ENCODE measurements at regions not wholly inside any gene's neighbourhood (a gene's known extent, or its start where the extent isn't known, plus 50 kb on each side); places are given as distances from the start of the nearest gene placed in this dataset.

- TF ChIP-seq CTCF (IDR thresholded peaks at IDR 0.05; ENCODE audit: insufficient read depth, low read length, poor library complexity, severe bottlenecking) = no peak
- H3K36me3 ChIP-seq (ENCODE audit: control insufficient read depth, insufficient read depth, low read length) = no peaks in the 10 kb centered on the region
- H3K4me3 ChIP-seq (replicated peaks; ENCODE audit: low read depth, low read length) = no peak overlapping the region
- no peak for DNase-seq (ENCODE audit: extremely low read depth, insufficient read length)
- no peaks in the 10 kb centered on the region for H3K27me3 ChIP-seq (replicated peaks; ENCODE audit: control insufficient read depth, insufficient read depth, low read length)
Measured at GRCh38 chr20:10910535-10911178, 236.9 kb upstream of the JAG1 start.

GRCh38 chr20:10911298-10911697 lies 237.5 kb upstream of the JAG1 start:
- DNase-seq (ENCODE audit: extremely low read depth, insufficient read length) = no peak
- Histone ChIP-seq H3K27me3 (replicated peaks; ENCODE audit: control insufficient read depth, insufficient read depth, low read length) (no peaks in the 10 kb centered on the region), H3K4me3 (replicated peaks; ENCODE audit: low read depth, low read length) (no peak overlapping the region), H3K36me3 (ENCODE audit: control insufficient read depth, insufficient read depth, low read length) (no peaks in the 10 kb centered on the region)
- no peak for TF ChIP-seq CTCF (IDR thresholded peaks at IDR 0.05; ENCODE audit: insufficient read depth, low read length, poor library complexity, severe bottlenecking)

- no peak overlapping the region for H3K4me3 ChIP-seq (replicated peaks; ENCODE audit: low read depth, low read length)
- no peaks in the 10 kb centered on the region for H3K36me3 ChIP-seq (ENCODE audit: control insufficient read depth, insufficient read depth, low read length)
- H3K27me3 ChIP-seq (replicated peaks; ENCODE audit: control insufficient read depth, insufficient read depth, low read length) = no peaks in the 10 kb centered on the region; the same call in 1 of the 2 replicates
- TF ChIP-seq CTCF (IDR thresholded peaks at IDR 0.05; ENCODE audit: insufficient read depth, low read length, poor library complexity, severe bottlenecking) = no peak
- DNase-seq (ENCODE audit: extremely low read depth, insufficient read length) = no peak
Measured at GRCh38 chr20:10915815-10916214, 242.0 kb upstream of the JAG1 start.

GRCh38 chr20:10916312-10916711 lies 242.5 kb upstream of the JAG1 start:
- no peak for TF ChIP-seq CTCF (IDR thresholded peaks at IDR 0.05; ENCODE audit: insufficient read depth, low read length, poor library complexity, severe bottlenecking)
- H3K36me3 ChIP-seq (ENCODE audit: control insufficient read depth, insufficient read depth, low read length) = no peaks in the 10 kb centered on the region
- no peak for DNase-seq (ENCODE audit: extremely low read depth, insufficient read length)
- no peaks in the 10 kb centered on the region; the same call in 1 of the 2 replicates for H3K27me3 ChIP-seq (replicated peaks; ENCODE audit: control insufficient read depth, insufficient read depth, low read length)
- no peak overlapping the region for H3K4me3 ChIP-seq (replicated peaks; ENCODE audit: low read depth, low read length)

GRCh38 chr20:10917826-10918225 lies 244.0 kb upstream of the JAG1 start:
- Histone ChIP-seq H3K4me3 (replicated peaks; ENCODE audit: low read depth, low read length) (no peak overlapping the region), H3K36me3 (ENCODE audit: control insufficient read depth, insufficient read depth, low read length) (no peaks in the 10 kb centered on the region), H3K27me3 (replicated peaks; ENCODE audit: control insufficient read depth, insufficient read depth, low read length) (no peaks in the 10 kb centered on the region; the same call in 1 of the 2 replicates)
- TF ChIP-seq CTCF (IDR thresholded peaks at IDR 0.05; ENCODE audit: insufficient read depth, low read length, poor library complexity, severe bottlenecking) = no peak
- no peak for DNase-seq (ENCODE audit: extremely low read depth, insufficient read length)
